ENCODE measurements at regions not wholly inside any gene's neighbourhood (a gene's known extent, or its start where the extent isn't known, plus 50 kb on each side); places are given as distances from the start of the nearest gene placed in this dataset.

DNA sequence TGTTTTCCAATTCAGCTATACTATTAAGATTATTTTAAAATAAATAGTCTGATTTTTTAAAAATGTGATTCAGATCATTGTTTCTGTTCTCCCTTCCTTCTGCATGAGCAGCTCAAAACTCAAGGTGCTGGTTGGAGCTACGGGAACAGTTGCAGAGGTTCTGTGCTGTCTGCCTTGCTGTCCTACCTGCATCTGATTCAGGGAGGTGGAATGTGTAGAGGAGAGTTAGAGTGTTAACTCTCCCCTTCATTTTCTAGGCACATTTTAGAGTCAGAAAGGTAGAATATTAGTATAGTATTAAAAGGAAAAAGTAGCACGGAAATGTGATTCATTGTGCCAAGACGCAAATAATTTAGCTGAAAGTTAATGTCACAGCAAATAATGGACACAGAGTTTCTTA is 188.1 kb upstream of the SLC35B3 start:
- Histone ChIP-seq H3K4me2 (ENCODE audit: low read length) (no peak overlapping the region), H3K27me3 (ENCODE audit: insufficient read depth, low read length) (no peaks in the 10 kb centered on the region), H3K79me2 (ENCODE audit: insufficient read depth, low read length) (no peaks in the 10 kb centered on the region), H3K9ac (ENCODE audit: low read length) (no peak overlapping the region), H3K4me1 (ENCODE audit: control insufficient read depth in 1 of 2, insufficient read depth in 2 of 2, low read length in 2 of 2) (peaks cover 3 to 15% of the 10 kb centered on the region in 2 experiments), H3K27ac (ENCODE audit: low read depth, low read length) (no peak overlapping the region), H3K9me2 (ENCODE audit: insufficient read depth) (no peaks in the 10 kb centered on the region), H3K4me3 (replicated peaks in 1 of 2; ENCODE audit: low read depth in 1 of 2, low read length in 2 of 2) (no peak overlapping the region), H3K9me3 (ENCODE audit: control insufficient read depth in 1 of 2, insufficient read depth in 1 of 2, low read depth in 1 of 2, low read length in 2 of 2) (no peaks in the 10 kb centered on the region), H3K36me3 (ENCODE audit: control insufficient read depth in 1 of 2, insufficient read depth in 2 of 2, low read length in 2 of 2) (no peaks in the 10 kb centered on the region), H2AFZ (ENCODE audit: low read depth, low read length, poor library complexity, severe bottlenecking) (no peak overlapping the region), H4K20me1 (ENCODE audit: insufficient read depth) (no peaks in the 10 kb centered on the region)
- DNase-seq (ENCODE audit: low read depth, low spot score) (no peak), ATAC-seq (no peak)
- RAD21 ChIA-PET (ENCODE audit: low non-redundant PET in 1 of 2, low total read pairs in 2 of 2, uncharacterized antibody in 2 of 2, unreplicated experiment in 2 of 2) = no interaction called here
- POLR2A ChIA-PET = no interaction called here
- no peak for TF ChIP-seq RAD21 (IDR thresholded peaks at IDR 0.05; ENCODE audit: low read depth)
- TF ChIP-seq, protein P1, sequence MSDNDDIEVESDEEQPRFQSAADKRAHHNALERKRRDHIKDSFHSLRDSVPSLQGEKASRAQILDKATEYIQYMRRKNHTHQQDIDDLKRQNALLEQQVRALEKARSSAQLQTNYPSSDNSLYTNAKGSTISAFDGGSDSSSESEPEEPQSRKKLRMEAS (IDR thresholded peaks at IDR 0.05) = no peak
- no peak for TF ChIP-seq TCF7L2 (IDR thresholded peaks at IDR 0.05; ENCODE audit: borderline replicate concordance, extremely low read depth, insufficient read depth, insufficient read length)
- no peak for TF ChIP-seq YY1 (IDR thresholded peaks at IDR 0.05; ENCODE audit: extremely low read depth, insufficient replicate concordance, low read depth, low read length)
- no peak for TF ChIP-seq EZH2 (IDR thresholded peaks at IDR 0.05)
- no peak for TF ChIP-seq ZFX (IDR thresholded peaks at IDR 0.05)
- no peak for TF ChIP-seq POLR2A (IDR thresholded peaks at IDR 0.05; ENCODE audit: borderline replicate concordance, extremely low read depth, insufficient read depth, insufficient read length)
- no peak for TF ChIP-seq ZNF274 (IDR thresholded peaks at IDR 0.05; ENCODE audit: low read depth, low read length)
- TF ChIP-seq SP1 (IDR thresholded peaks at IDR 0.05; ENCODE audit: low read depth) = no peak
- TF ChIP-seq, protein P2, sequence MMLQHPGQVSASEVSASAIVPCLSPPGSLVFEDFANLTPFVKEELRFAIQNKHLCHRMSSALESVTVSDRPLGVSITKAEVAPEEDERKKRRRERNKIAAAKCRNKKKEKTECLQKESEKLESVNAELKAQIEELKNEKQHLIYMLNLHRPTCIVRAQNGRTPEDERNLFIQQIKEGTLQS (IDR thresholded peaks at IDR 0.05) = no peak
- no peak for TF ChIP-seq FOSL1 (IDR thresholded peaks at IDR 0.05; ENCODE audit: low read depth)
- TF ChIP-seq POLR2AphosphoS5 (IDR thresholded peaks at IDR 0.05; ENCODE audit: low read depth, low read length) = no peak
- no peak for TF ChIP-seq SRF (IDR thresholded peaks at IDR 0.05; ENCODE audit: low read depth)
- CTCF ChIA-PET = no interaction called here
- intact Hi-C loops (cut with micrococcal nuclease) = no loop called here
- BruUV-seq (replicated peaks) = no TSS peak

DNA sequence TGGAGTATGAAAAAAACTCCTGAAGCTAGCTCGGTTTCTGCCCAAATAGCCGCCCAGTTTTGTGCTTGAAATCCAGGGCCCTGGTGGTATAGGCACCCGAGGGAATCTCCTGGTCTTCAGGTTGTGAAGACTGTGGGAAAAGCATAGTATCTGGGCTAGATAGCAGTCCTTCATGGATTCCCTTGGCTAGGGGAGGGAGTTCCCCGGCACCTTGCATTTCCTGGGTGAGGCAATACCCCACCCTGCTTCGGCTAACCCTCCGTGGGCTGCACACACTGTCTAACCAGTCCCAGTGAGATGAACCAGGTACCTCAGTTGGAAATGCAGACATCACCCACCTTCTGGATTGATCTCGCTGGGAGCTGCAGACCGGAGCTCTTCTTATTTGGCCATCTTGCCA is 184.5 kb upstream of the SLC35B3 start:
- Histone ChIP-seq H3K4me2 (ENCODE audit: low read length) (no peak overlapping the region), H3K9ac (ENCODE audit: low read length) (no peak overlapping the region), H3K79me2 (ENCODE audit: insufficient read depth, low read length) (no peaks in the 10 kb centered on the region), H3K4me1 (ENCODE audit: control insufficient read depth in 1 of 2, insufficient read depth in 2 of 2, low read length in 2 of 2) (no peaks in the 10 kb centered on the region), H4K20me1 (ENCODE audit: insufficient read depth) (no peaks in the 10 kb centered on the region), H3K9me2 (ENCODE audit: insufficient read depth) (no peaks in the 10 kb centered on the region), H3K36me3 (ENCODE audit: control insufficient read depth in 1 of 2, insufficient read depth in 2 of 2, low read length in 2 of 2) (no peaks in the 10 kb centered on the region), H3K27me3 (ENCODE audit: insufficient read depth, low read length) (no peaks in the 10 kb centered on the region), H2AFZ (ENCODE audit: low read depth, low read length, poor library complexity, severe bottlenecking) (no peak overlapping the region), H3K27ac (ENCODE audit: low read depth, low read length) (no peak overlapping the region), H3K4me3 (replicated peaks in 1 of 2; ENCODE audit: low read depth in 1 of 2, low read length in 2 of 2) (no peak overlapping the region), H3K9me3 (ENCODE audit: control insufficient read depth in 1 of 2, insufficient read depth in 1 of 2, low read depth in 1 of 2, low read length in 2 of 2) (no peaks in the 10 kb centered on the region)
- ChIA-PET CTCF (interaction anchor here (1.1 kb wide), 1 partner anchor 11 kb away, joined by 3 read pairs; no protein-coding TSS in a partner anchor), POLR2A (no interaction called here), RAD21 (ENCODE audit: low non-redundant PET in 1 of 2, low total read pairs in 2 of 2, uncharacterized antibody in 2 of 2, unreplicated experiment in 2 of 2) (no interaction called here)
- intact Hi-C loops (cut with micrococcal nuclease) = no loop called here
- BruUV-seq (replicated peaks) = no TSS peak
- no peak for DNase-seq (ENCODE audit: low read depth, low spot score)
- ATAC-seq = no peak
- TF ChIP-seq, protein P3, sequence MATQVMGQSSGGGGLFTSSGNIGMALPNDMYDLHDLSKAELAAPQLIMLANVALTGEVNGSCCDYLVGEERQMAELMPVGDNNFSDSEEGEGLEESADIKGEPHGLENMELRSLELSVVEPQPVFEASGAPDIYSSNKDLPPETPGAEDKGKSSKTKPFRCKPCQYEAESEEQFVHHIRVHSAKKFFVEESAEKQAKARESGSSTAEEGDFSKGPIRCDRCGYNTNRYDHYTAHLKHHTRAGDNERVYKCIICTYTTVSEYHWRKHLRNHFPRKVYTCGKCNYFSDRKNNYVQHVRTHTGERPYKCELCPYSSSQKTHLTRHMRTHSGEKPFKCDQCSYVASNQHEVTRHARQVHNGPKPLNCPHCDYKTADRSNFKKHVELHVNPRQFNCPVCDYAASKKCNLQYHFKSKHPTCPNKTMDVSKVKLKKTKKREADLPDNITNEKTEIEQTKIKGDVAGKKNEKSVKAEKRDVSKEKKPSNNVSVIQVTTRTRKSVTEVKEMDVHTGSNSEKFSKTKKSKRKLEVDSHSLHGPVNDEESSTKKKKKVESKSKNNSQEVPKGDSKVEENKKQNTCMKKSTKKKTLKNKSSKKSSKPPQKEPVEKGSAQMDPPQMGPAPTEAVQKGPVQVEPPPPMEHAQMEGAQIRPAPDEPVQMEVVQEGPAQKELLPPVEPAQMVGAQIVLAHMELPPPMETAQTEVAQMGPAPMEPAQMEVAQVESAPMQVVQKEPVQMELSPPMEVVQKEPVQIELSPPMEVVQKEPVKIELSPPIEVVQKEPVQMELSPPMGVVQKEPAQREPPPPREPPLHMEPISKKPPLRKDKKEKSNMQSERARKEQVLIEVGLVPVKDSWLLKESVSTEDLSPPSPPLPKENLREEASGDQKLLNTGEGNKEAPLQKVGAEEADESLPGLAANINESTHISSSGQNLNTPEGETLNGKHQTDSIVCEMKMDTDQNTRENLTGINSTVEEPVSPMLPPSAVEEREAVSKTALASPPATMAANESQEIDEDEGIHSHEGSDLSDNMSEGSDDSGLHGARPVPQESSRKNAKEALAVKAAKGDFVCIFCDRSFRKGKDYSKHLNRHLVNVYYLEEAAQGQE (IDR thresholded peaks at IDR 0.05; ENCODE audit: low read depth) = no peak
- TF ChIP-seq FOSL1 (IDR thresholded peaks at IDR 0.05; ENCODE audit: low read depth) (no peak), SIN3A (IDR thresholded peaks at IDR 0.05; ENCODE audit: low read depth) (no peak), TCF7L2 (IDR thresholded peaks at IDR 0.05; ENCODE audit: borderline replicate concordance, extremely low read depth, insufficient read depth, insufficient read length) (no peak), SP1 (IDR thresholded peaks at IDR 0.05; ENCODE audit: low read depth) (no peak)
